Central memory CD4-positive, alpha-beta T cell (primary cell): ENCODE measurements at regions not wholly inside any gene's neighbourhood (a gene's known extent, or its start where the extent isn't known, plus 50 kb on each side); places are given as distances from the start of the nearest gene placed in this dataset.
"Not testable (repeated sequence)": the region's sequence is repeated elsewhere in the genome, so short reads cannot be mapped to it uniquely, and the experiment has no call there.

Source experiments
- DNase-seq: peaks from one replicate; pipeline ENCODE4 v3.0.0; 2022

- no peak for DNase-seq
Observed at GRCh38 chr5:117776977-117777376, 1202.4 kb upstream of the SEMA6A start.

GRCh38 chr5:117769877-117770276 is 1195.3 kb upstream of the SEMA6A start:
- no peak for DNase-seq

GRCh38 chr5:117763271-117763670 is 1188.6 kb upstream of the SEMA6A start:
- DNase-seq = no peak

- DNase-seq = no peak
Observed at GRCh38 chr5:117761186-117761585, 1186.6 kb upstream of the SEMA6A start.

GRCh38 chr5:117759849-117760499 is 1185.4 kb upstream of the SEMA6A start:
- DNase-seq = no peak

GRCh38 chr5:117752403-117752802 is 1177.8 kb upstream of the SEMA6A start:
- no peak for DNase-seq

- DNase-seq = no peak
Observed at GRCh38 chr5:117748336-117748735, 1173.7 kb upstream of the SEMA6A start.

- DNase-seq = no peak
Observed at GRCh38 chr5:117743337-117743736, 1168.7 kb upstream of the SEMA6A start.

GRCh38 chr5:117741655-117742206 is 1167.1 kb upstream of the SEMA6A start:
- no peak for DNase-seq

GRCh38 chr5:117740268-117740667 is 1165.6 kb upstream of the SEMA6A start:
- no peak for DNase-seq

- no peak for DNase-seq
Observed at GRCh38 chr5:117738571-117738970, 1163.9 kb upstream of the SEMA6A start.

GRCh38 chr5:117736698-117737097 is 1162.1 kb upstream of the SEMA6A start:
- no peak for DNase-seq

- no peak for DNase-seq
Observed at GRCh38 chr5:117734056-117734455, 1159.4 kb upstream of the SEMA6A start.

- no peak for DNase-seq
Observed at GRCh38 chr5:117733051-117733450, 1158.4 kb upstream of the SEMA6A start.

GRCh38 chr5:117732264-117732663 is 1157.6 kb upstream of the SEMA6A start:
- DNase-seq = no peak

- no peak for DNase-seq
Observed at GRCh38 chr5:117731446-117731845, 1156.8 kb upstream of the SEMA6A start.

- DNase-seq = not testable (repeated sequence)
Observed at GRCh38 chr5:117720784-117721183, 1146.2 kb upstream of the SEMA6A start.

GRCh38 chr5:117719413-117719812 is 1144.8 kb upstream of the SEMA6A start:
- DNase-seq = no peak

GRCh38 chr5:117713585-117714198 is 1139.1 kb upstream of the SEMA6A start:
- no peak for DNase-seq

- no peak for DNase-seq
Observed at GRCh38 chr5:117701062-117701461, 1126.4 kb upstream of the SEMA6A start.

GRCh38 chr5:117692606-117693005 is 1118.0 kb upstream of the SEMA6A start:
- no peak for DNase-seq

GRCh38 chr5:117691081-117691870 is 1116.7 kb upstream of the SEMA6A start:
- no peak for DNase-seq

- no peak for DNase-seq
Observed at GRCh38 chr5:117690612-117691011, 1116.0 kb upstream of the SEMA6A start.

- DNase-seq = no peak
Observed at GRCh38 chr5:117686926-117687325, 1112.3 kb upstream of the SEMA6A start.
